HEK293T (cell line): ENCODE measurements at regions not wholly inside any gene's neighbourhood (a gene's known extent, or its start where the extent isn't known, plus 50 kb on each side); places are given as distances from the start of the nearest gene placed in this dataset.

Experiments
- ARNT ChIP-seq: fragments of 450-650 bp; IDR thresholded peaks from 2 replicates; pipeline ENCODE4 v1.6.1; 2017; ENCODE audit warnings: mild to moderate bottlenecking
- BHLHE40 ChIP-seq: fragments of 450-650 bp; IDR thresholded peaks from 2 replicates; pipeline ENCODE4 v1.6.1; 2016; ENCODE audit warnings: mild to moderate bottlenecking, moderate library complexity, borderline replicate concordance
- ELF4 ChIP-seq: fragments of 450-650 bp; IDR thresholded peaks from 2 replicates; pipeline ENCODE4 v1.6.1; 2017; ENCODE audit warnings: antibody characterized with exemption
- FOXK2 ChIP-seq: fragments of 450-650 bp; IDR thresholded peaks from 2 replicates; pipeline ENCODE4 v1.6.1; 2016; ENCODE audit warnings: mild to moderate bottlenecking
- HDGF ChIP-seq: fragments of 450-650 bp; IDR thresholded peaks from 2 replicates; pipeline ENCODE4 v1.6.1; 2017; ENCODE audit warnings: antibody characterized with exemption, borderline replicate concordance
- LEF1 ChIP-seq: fragments of 450-650 bp; IDR thresholded peaks from 2 replicates; pipeline ENCODE4 v1.6.1; 2017; ENCODE audit warnings: mild to moderate bottlenecking, borderline replicate concordance
- SP1 ChIP-seq: fragments of 450-650 bp; IDR thresholded peaks from 2 replicates; pipeline ENCODE4 v1.6.1; 2017
- SUZ12 ChIP-seq: fragments of 450-650 bp; IDR thresholded peaks from 2 replicates; pipeline ENCODE4 v1.6.1; 2016; ENCODE audit warnings: mild to moderate bottlenecking
- TF ChIP-seq, protein P1 (sequence below): fragments of 450-650 bp; IDR thresholded peaks from 2 replicates; pipeline ENCODE4 v1.6.1; 2016

DNA sequence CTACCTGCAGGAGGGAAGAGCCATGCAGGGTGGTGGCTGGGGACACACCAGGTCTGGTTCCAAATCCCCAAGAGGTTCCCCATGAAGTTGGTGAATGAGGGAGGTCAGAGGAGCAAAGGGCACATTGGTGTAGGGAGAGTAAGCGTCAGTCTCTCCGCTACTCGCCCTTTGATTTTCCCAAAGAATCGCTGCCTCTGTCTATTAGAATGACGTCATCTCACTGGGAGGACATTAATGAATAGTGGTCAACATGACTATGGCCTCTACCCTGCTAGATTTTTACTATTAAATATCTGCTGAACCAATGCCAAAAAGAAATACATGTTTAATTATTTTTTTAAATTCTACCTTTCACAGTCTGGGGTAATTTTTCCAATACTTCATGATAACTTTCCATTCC, 109.6 kb upstream of the SNTG2 start:
- TF ChIP-seq BHLHE40 (no peak), FOXK2 (no peak), SUZ12 (no peak), LEF1 (no peak), ELF4 (no peak), HDGF (no peak), ARNT (no peak), SP1 (no peak)
- TF ChIP-seq, protein P1, sequence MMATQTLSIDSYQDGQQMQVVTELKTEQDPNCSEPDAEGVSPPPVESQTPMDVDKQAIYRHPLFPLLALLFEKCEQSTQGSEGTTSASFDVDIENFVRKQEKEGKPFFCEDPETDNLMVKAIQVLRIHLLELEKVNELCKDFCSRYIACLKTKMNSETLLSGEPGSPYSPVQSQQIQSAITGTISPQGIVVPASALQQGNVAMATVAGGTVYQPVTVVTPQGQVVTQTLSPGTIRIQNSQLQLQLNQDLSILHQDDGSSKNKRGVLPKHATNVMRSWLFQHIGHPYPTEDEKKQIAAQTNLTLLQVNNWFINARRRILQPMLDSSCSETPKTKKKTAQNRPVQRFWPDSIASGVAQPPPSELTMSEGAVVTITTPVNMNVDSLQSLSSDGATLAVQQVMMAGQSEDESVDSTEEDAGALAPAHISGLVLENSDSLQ = no peak
